Sigmoid colon (tissue), 6 donors: ENCODE measurements at regions not wholly inside any gene's neighbourhood (a gene's known extent, or its start where the extent isn't known, plus 50 kb on each side); places are given as distances from the start of the nearest gene placed in this dataset.

Experiments used
- DNase-seq: peaks from one replicate; pipeline ENCODE4 v3.0.0-alpha.2; 2019
- H3K27ac ChIP-seq, 4 donors: fragments of 200-600 bp; sonication (generic); one replicate each; pipeline ENCODE4 v1.5.1; 2016 to 2019; ENCODE audit warnings: mild to moderate bottlenecking in 1 of 4
- H3K27me3 ChIP-seq, 3 donors: fragments of 200-600 bp; sonication (generic); one replicate each; pipeline ENCODE4 v1.5.1; 2019; ENCODE audit warnings: mild to moderate bottlenecking in 1 of 3
- H3K36me3 ChIP-seq, 4 donors: fragments of 200-600 bp; sonication (generic); one replicate each; pipeline ENCODE4 v1.5.1; 2016 to 2019
- H3K4me1 ChIP-seq, 4 donors: fragments of 200-600 bp; sonication (generic); one replicate each; pipeline ENCODE4 v1.5.1; 2017 to 2019
- H3K4me3 ChIP-seq, 4 donors: fragments of 200-600 bp; sonication (generic); one replicate each; pipeline ENCODE4 v1.5.1; 2017 to 2019; ENCODE audit warnings: mild to moderate bottlenecking in 2 of 4, moderate library complexity in 1 of 4
- H3K9me3 ChIP-seq, 4 donors: fragments of 200-600 bp in 3 of 4; sonication (generic) in 3 of 4; one replicate each; pipeline versions ENCODE4 v1.5.1 to v1.6.1; 2013 to 2019
- EP300 ChIP-seq, 4 donors: sonication (generic); formaldehyde crosslinking; IDR thresholded peaks; one replicate each; pipeline ENCODE4 v1.6.1; 2017; ENCODE audit warnings: antibody characterized with exemption in 4 of 4
- POLR2A ChIP-seq, 2 donors: fragments of 450-650 bp; IDR thresholded peaks; one replicate each; pipeline ENCODE4 v1.6.1; 2016; ENCODE audit warnings: antibody characterized with exemption in 2 of 2, mild to moderate bottlenecking in 2 of 2, moderate library complexity in 2 of 2
- POLR2AphosphoS5 ChIP-seq, 4 donors: sonication (generic); formaldehyde crosslinking; IDR thresholded peaks; one replicate each; pipeline ENCODE4 v1.6.1; 2017; ENCODE audit warnings: antibody characterized with exemption in 4 of 4
- WGBS, 2 donors: extraction: QIAGEN DNeasy Blood & Tissue Kit; methylation state at CpG; one replicate each; pipeline ENCODE4 v1.1.7; 2013; 5-methylcytosine and 5-hydroxymethylcytosine counted together
- intact Hi-C: fragments of 100-400 bp; cut with DNase I; formaldehyde crosslinking; loops from one replicate; pipeline ENCODE4 v1.15.1; 2023
- TF ChIP-seq, protein P1 (sequence below), 4 experiments: fragments of 450-650 bp in 3 of 4; fragments of 200-600 bp in 1 of 4; IDR thresholded peaks; one replicate each; pipeline ENCODE4 v1.5.1; 2016 to 2019; ENCODE audit warnings: antibody characterized with exemption in 4 of 4, mild to moderate bottlenecking in 3 of 4, moderate library complexity in 2 of 4
- donor health status: healthy with polysubstance abuse.
- donor health status: healthy.

DNA sequence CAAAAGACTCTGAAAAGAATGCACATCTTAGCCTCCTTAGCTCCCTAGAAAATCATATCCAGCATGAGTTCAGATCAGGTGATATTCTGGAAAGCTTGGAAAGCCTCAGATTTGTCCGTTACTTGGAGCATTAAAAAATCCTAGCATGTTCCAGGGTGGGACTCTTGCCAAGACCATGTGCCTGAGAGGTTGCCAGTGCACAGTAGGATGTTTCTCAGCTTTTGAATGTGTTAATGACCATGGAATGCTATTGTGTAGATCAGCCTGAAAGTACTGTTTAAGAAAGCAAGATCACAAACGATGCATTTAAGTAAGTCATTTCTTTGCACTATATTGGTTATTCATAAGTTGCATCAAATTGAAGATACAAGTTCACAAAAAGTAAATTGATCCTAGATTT is 230.5 kb downstream of the ETNK1 start:
- H3K9me3 ChIP-seq, result no peaks in the 10 kb centered on the region
- intact Hi-C loops, result loop anchor here (10.0 kb wide), 1 partner anchor 151 kb away; no protein-coding TSS in a partner anchor
- 74 to 75% methylated on average over 2 of the region's 2 CpGs for WGBS, 2 donors

DNA sequence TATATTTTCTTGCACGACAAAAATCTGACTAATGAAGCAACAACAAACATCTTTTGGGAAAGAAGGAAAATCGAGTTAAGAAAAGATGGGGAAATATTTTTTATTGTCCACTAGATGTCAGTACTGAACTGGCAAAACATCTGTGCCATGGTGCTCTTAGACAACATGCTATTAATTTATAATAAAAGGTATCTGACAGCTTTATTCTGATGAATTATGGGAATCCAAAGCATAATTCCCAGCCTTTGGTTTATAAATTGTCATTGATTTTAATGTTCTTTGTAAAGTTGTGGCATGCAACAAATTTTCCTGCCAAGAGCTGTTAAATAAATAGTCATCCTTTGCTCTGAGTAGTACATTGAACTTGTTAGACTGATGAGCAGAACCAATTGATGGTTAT is 231.2 kb downstream of the ETNK1 start:
- intact Hi-C loops, result loop anchor here (10.0 kb wide), 1 partner anchor 151 kb away; no protein-coding TSS in a partner anchor
- H3K27ac ChIP-seq, result no peak overlapping the region
- DNase-seq, result no peak
- H3K9me3 ChIP-seq, result no peaks in the 10 kb centered on the region
- no peaks in the 10 kb centered on the region for H3K4me1 ChIP-seq
- no peaks in the 10 kb centered on the region for H3K36me3 ChIP-seq
- no peaks in the 10 kb centered on the region for H3K27me3 ChIP-seq
- H3K4me3 ChIP-seq, result no peak overlapping the region
- 1 to 2% methylated on average over 2 of the region's 2 CpGs for WGBS, 2 donors
- TF ChIP-seq, protein P1, sequence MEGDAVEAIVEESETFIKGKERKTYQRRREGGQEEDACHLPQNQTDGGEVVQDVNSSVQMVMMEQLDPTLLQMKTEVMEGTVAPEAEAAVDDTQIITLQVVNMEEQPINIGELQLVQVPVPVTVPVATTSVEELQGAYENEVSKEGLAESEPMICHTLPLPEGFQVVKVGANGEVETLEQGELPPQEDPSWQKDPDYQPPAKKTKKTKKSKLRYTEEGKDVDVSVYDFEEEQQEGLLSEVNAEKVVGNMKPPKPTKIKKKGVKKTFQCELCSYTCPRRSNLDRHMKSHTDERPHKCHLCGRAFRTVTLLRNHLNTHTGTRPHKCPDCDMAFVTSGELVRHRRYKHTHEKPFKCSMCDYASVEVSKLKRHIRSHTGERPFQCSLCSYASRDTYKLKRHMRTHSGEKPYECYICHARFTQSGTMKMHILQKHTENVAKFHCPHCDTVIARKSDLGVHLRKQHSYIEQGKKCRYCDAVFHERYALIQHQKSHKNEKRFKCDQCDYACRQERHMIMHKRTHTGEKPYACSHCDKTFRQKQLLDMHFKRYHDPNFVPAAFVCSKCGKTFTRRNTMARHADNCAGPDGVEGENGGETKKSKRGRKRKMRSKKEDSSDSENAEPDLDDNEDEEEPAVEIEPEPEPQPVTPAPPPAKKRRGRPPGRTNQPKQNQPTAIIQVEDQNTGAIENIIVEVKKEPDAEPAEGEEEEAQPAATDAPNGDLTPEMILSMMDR (IDR thresholded peaks at IDR 0.05), result peak in 3 of 4 experiments; percentile 20 to 45 (median 41)
- TF ChIP-seq POLR2AphosphoS5 (IDR thresholded peaks at IDR 0.05) (no peak), POLR2A (IDR thresholded peaks at IDR 0.05) (no peak), EP300 (IDR thresholded peaks at IDR 0.05) (no peak)

More for the DNA sequence above, 230.5 kb downstream of the ETNK1 start:
- H3K27ac ChIP-seq, result no peak overlapping the region
- H3K27me3 ChIP-seq, result no peaks in the 10 kb centered on the region
- no peak for DNase-seq
- no peaks in the 10 kb centered on the region for H3K4me1 ChIP-seq
- H3K4me3 ChIP-seq, result no peak overlapping the region
- no peaks in the 10 kb centered on the region for H3K36me3 ChIP-seq
- TF ChIP-seq POLR2AphosphoS5 (IDR thresholded peaks at IDR 0.05) (no peak), EP300 (IDR thresholded peaks at IDR 0.05) (no peak), POLR2A (IDR thresholded peaks at IDR 0.05) (no peak)
- TF ChIP-seq, protein P1 (IDR thresholded peaks at IDR 0.05), result no peak

DNA sequence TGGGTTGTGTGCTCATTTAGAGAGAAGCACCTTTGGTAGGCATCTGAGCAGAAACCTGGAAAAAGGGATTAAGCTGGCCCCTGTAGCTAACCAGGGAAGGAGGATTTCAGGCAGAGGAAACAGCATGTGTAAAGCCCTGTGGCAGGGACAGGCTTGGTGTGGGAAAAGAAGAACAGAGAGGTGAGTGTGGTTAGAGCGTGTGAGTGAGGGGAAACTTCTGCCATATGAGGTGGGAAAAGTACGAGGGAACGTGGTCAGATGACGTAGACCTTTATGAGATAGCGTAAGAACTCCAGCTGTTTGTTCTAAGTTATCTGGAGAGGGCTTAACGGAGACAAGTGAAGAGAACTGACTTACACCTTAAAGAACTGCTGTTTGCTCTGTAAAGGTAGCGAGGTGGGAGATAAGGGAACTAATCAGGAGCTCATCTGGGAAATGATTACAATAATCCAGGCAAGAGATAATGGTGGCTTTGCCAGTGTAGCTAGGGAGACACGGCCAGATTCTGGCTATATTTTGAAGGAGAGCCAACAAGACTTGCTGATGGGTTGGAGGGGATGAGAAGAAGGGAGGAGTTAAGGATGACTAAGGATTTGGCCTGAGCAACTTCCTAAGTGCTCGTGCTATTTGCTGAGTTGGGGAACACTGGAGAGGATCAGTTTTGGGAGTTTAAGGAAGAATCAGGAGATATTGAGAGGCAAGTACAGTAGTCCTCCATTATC is 234.0 kb downstream of the ETNK1 start:
- no peak for DNase-seq
- TF ChIP-seq POLR2A (IDR thresholded peaks at IDR 0.05) (no peak), EP300 (IDR thresholded peaks at IDR 0.05) (no peak), POLR2AphosphoS5 (IDR thresholded peaks at IDR 0.05) (no peak)
- TF ChIP-seq, protein P1 (IDR thresholded peaks at IDR 0.05), result no peak
- H3K27me3 ChIP-seq, result no peaks in the 10 kb centered on the region
- intact Hi-C loops, result loop anchor here (10.0 kb wide), 1 partner anchor 154 kb away; no protein-coding TSS in a partner anchor
- no peaks in the 10 kb centered on the region for H3K36me3 ChIP-seq
- no peak overlapping the region for H3K27ac ChIP-seq
- no peaks in the 10 kb centered on the region for H3K4me1 ChIP-seq
- WGBS, 2 donors, result 60 to 66% methylated on average over 9 of the region's 9 CpGs
- no peak overlapping the region for H3K4me3 ChIP-seq
- H3K9me3 ChIP-seq, result no peaks in the 10 kb centered on the region

DNA sequence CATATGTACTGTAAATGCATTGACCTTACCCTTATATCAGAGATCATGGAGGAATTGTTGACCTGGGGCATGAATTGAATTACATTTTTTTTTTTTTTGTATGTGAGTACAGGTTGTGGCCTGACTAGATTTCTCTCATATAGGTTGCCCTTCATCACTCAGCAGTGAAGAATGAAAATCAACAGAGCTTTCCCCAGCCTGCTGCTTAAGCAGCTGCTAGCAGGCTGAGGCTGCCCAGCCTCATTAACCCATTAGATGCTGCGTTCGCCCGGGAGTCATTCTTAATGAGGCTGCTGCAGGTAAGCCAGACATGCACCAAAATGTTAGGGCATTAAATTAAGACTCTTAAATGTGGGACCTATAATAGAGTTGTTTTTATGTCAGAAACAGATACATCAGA is 236.0 kb downstream of the ETNK1 start:
- no peak for DNase-seq
- TF ChIP-seq POLR2AphosphoS5 (IDR thresholded peaks at IDR 0.05) (no peak), POLR2A (IDR thresholded peaks at IDR 0.05) (no peak), EP300 (IDR thresholded peaks at IDR 0.05) (no peak)
- TF ChIP-seq, protein P1 (IDR thresholded peaks at IDR 0.05), result no peak
- H3K27me3 ChIP-seq, result no peaks in the 10 kb centered on the region
- H3K36me3 ChIP-seq, result no peaks in the 10 kb centered on the region
- 72 to 86% methylated on average over 3 of the region's 3 CpGs for WGBS, 2 donors
- H3K4me1 ChIP-seq, result no peaks in the 10 kb centered on the region
- intact Hi-C loops, result no loop called here
- no peaks in the 10 kb centered on the region for H3K9me3 ChIP-seq
- no peak overlapping the region for H3K4me3 ChIP-seq
- H3K27ac ChIP-seq, result no peak overlapping the region
